Ishikawa (cell line): ENCODE measurements at regions not wholly inside any gene's neighbourhood (a gene's known extent, or its start where the extent isn't known, plus 50 kb on each side); places are given as distances from the start of the nearest gene placed in this dataset.

Source experiments
- CREB1 ChIP-seq: IDR thresholded peaks from 2 replicates; pipeline ENCODE4 v1.6.1; 2012; ENCODE audit warnings: low read depth
- EP300 ChIP-seq: IDR thresholded peaks from 2 replicates; pipeline ENCODE4 v1.6.1; 2012; ENCODE audit warnings: borderline replicate concordance
- FOXM1 ChIP-seq: IDR thresholded peaks from 2 replicates; pipeline ENCODE4 v1.6.1; 2012; ENCODE audit warnings: low read depth, borderline replicate concordance
- NFIC ChIP-seq: IDR thresholded peaks from 2 replicates; pipeline ENCODE4 v1.6.1; 2012
- REST ChIP-seq: IDR thresholded peaks from 2 replicates; pipeline ENCODE4 v1.6.1; 2012; ENCODE audit warnings: low read depth, mild to moderate bottlenecking
- TCF12 ChIP-seq: IDR thresholded peaks from 2 replicates; pipeline ENCODE4 v1.6.1; 2012; ENCODE audit warnings: low read depth
- USF1 ChIP-seq: IDR thresholded peaks from 2 replicates; pipeline ENCODE4 v1.6.1; 2012

GRCh38 chr5:164934561-164934960 is 1429.1 kb downstream of the MAT2B start:
- TF ChIP-seq EP300 = no peak
- no peak for TF ChIP-seq REST
- no peak for TF ChIP-seq FOXM1
- no peak for TF ChIP-seq NFIC
- TF ChIP-seq TCF12 = no peak
- no peak for TF ChIP-seq CREB1
- no peak for TF ChIP-seq USF1
